ENCODE measurements at regions not wholly inside any gene's neighbourhood (a gene's known extent, or its start where the extent isn't known, plus 50 kb on each side); places are given as distances from the start of the nearest gene placed in this dataset.
A peak's percentile ranks its signal among the peaks of the same experiment; 100 is the strongest.

DNA sequence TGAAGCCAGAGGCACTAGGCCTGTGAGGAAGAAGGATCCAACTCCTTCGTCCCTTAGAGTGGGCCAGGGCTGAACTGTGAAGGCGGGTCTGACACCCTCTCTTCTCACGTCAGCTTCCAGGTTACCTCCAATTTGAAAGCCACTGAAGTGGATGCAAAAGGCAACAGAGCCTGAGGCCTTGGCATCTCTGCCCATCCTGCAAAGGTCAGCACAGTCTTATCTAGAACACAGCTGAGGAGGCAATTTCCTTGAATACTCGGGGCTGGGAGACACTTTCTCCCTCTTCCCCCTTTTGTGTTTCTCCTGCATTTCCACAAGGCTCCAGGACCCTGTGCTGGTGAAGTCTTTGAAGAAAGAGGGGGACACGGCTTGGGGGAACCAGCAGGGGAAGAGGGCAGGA, 91.6 kb upstream of the PAX6 start:
- no peak for DNase-seq (ENCODE audit: low spot score)

GRCh38 chr11:31895926-31896325, 84.8 kb upstream of the PAX6 start:
- DNase-seq (ENCODE audit: low spot score): no peak

DNA sequence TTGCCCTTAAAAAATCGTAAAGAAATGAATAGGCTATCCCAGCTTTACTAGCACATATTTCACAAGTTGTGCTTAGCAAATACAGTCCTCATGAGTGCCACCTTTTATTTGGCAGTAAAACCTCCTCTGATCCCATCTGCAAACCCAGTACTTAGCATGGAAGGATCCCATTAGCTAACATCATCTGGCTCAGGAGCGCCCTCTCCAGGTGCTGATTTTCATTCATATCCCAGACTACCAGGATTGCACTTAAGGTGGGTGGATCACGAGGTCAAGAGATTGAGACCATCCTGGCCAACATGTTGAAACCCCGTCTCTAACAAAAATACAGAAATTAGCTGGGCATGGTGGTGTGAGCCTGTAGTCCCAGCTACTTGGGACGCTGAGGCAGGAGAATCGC, 76.1 kb upstream of the PAX6 start:
- DNase-seq (ENCODE audit: low spot score): no peak

- DNase-seq (ENCODE audit: low spot score): no peak
Measured at GRCh38 chr11:31884080-31884479, 73.0 kb upstream of the PAX6 start.

DNA sequence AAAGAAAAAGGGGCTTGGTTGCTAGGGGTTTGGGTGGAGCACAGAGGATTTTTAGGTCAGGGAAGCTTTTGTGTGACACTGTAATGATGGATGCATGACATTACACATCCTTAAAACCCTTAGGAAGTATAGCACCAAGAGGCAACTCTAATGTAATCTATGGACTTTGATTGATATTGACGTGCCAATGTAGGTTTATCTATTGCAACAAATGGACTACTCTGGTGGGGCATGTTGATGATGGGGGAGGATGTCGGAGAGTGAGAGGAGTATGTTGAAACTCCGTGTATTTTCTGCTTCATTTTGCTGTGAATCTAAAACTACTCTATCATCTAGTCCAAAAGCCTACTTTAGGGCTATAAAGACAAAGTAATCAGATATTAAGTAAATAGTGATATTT, 72.3 kb upstream of the PAX6 start:
- DNase-seq (ENCODE audit: low spot score): no peak

GRCh38 chr11:31882951-31883392, 71.8 kb upstream of the PAX6 start:
- DNase-seq (ENCODE audit: low spot score): no peak

DNA sequence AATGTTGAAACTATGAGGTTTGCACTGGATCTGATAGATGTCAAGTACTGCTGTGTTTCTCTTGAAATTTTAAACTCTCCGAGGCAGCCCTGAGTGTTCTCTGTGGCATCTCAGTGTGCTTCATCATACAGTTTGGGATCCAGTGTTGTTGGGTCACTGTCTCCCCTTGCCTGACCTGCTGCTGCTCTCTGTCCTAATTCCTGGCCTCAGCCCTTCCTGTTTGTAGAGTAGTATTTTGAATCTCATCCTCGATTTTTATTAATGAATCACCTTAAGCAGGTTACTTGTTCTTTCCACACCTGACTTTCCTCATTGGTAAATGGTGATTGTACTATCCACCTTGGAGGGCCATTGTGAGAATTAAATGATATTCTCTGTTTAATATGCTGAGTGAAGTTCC, 70.7 kb upstream of the PAX6 start:
- no peak for DNase-seq (ENCODE audit: low spot score)

- DNase-seq (ENCODE audit: low spot score): no peak
Measured at GRCh38 chr11:31879681-31880080, 68.6 kb upstream of the PAX6 start.

GRCh38 chr11:31877863-31878262, 66.7 kb upstream of the PAX6 start:
- no peak for DNase-seq (ENCODE audit: low spot score)

DNA sequence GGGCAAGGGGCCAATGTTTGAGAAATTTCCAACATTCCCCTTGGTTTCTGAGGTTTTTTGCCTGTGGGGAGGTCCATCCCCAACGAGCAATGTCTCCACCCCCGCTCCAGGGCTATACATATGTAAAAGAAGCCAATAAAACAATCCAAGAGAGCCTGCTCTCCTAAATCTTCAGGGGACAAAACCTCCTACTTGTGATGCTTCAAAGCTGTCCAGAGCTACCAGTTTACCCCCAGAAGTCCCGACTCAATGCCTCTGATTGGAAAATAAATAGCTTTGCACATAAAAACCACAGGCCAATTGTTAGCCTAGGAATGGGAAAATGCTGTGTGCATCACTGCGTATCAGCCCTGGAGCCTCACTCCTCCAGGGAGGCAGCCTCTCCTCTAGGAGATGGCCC, 66.0 kb upstream of the PAX6 start:
- no peak for DNase-seq (ENCODE audit: low spot score)

DNA sequence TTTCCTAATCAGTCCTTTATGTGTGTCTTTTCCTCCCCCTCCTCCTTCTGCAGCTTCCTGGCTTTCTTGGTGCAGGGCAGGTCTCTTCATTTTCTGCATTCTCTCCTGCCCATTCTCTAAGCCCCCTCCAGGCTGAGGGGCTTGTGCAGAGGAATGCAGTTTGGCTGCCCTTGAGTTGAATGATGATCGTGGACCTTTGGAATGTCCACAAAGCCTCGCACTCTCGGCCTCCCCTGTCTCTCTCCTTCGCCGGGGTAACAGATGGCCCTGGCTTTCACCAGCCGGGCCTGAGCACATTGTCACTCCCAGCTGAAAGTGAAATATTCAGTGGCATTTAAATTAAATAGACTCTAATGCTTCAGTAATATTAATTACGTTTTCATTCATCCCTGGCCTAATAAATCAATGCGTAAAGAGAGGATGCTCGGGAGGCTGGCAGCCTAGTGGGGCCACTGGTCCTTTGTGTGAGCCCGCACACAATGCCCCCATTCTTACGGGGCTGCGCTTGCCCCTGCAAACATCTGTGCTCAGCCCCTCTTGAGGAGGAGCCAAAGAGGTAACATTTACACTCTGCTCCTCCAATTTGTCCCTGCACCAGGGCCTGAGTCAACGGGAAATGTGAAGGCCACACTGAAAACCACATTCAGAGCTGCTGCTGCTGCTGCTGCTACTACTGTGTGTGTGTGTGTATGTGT, 64.9 kb upstream of the PAX6 start:
- DNase-seq (ENCODE audit: low spot score): no peak

- DNase-seq (ENCODE audit: low spot score): no peak
Measured at GRCh38 chr11:31874631-31875191, 63.6 kb upstream of the PAX6 start.

DNA sequence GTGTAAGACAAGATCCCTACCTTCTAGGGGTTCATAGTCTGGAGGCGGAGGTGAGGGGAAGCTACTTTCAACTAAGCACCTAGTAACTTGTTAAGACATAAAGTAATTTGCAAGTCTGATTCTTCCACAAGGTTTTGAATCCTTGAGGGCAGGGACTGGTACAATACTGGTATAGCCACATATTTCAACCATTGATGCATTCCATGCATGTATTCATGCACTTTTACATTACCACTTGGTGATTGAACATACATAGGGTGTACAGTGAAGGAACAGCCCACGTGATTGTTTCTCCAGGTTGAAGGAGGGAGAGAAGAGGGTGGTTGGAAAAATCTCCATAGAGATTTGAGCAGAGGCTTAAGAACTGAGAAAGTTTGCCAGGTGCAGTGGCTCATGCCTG, 62.0 kb upstream of the PAX6 start:
- no peak for DNase-seq (ENCODE audit: low spot score)

GRCh38 chr11:31872076-31872443, 60.9 kb upstream of the PAX6 start:
- no peak for DNase-seq (ENCODE audit: low spot score)

DNA sequence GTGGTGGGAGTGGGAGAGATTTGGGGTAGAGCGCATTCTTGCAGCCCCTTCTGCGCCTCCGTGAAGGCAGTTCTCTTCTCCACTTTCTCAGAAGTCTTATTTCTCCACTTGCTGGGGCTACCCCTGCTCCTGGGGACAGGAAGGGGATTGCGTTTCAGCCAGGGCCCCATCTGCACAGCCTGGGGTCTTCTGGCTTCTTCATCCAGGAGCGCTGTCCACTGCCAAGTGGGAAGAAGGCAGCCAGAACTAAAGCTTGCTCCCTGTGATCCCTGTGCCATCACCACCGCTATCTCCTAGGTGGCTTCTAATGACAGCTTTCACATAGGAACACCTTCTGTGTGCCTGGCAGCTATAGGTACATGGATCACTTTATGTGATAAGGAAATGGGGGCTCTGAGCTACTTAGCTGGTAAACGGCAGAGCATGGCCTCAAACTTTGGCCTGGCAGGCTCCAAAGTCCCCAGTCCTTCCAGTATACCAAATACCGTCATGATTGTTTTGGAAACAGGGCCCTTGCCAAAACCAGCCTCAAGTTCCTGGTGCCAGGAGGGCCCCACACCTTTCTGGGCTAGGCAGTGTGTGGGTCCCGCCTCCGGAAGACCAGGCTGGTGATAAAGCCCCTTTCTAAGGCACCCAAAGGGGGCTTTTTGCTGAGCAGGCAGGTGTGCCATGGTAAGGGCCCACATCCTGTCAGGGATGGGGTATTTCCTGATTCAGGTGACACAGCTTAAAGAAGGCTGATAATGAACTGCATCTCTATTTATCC, 60.4 kb upstream of the PAX6 start:
- no peak for DNase-seq (ENCODE audit: low spot score)

GRCh38 chr11:31870609-31871309, 59.6 kb upstream of the PAX6 start:
- DNase-seq (ENCODE audit: low spot score): peak; percentile 15

- DNase-seq (ENCODE audit: low spot score): no peak
Measured at GRCh38 chr11:31869986-31870385, 58.9 kb upstream of the PAX6 start.

- DNase-seq (ENCODE audit: low spot score): no peak
Measured at GRCh38 chr11:31865606-31866300, 54.6 kb upstream of the PAX6 start.

GRCh38 chr11:31863170-31863832, 52.2 kb upstream of the PAX6 start:
- DNase-seq (ENCODE audit: low spot score): no peak

DNA sequence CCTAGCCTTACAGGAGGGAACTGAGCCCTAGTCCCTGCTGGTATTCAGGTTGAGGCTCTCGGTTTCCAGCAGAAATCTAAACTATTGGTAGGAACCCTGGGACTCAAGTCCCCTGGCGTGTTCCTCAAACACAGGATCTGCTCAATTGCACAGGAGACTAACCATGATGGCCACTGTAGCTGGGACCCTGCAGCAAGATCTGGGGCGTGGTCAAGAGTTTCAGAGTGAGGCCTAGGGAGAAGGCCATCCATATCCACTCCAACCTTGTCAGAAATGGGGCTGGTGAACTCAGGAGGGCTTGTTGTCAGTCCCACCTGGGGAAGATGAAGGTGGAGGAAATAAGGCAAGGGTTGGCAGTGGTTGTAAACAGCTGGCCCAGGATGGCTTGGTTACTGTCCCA, 49.9 kb upstream of the PAX6 start:
- DNase-seq (ENCODE audit: low spot score): no peak
